ENCODE measurements at regions not wholly inside any gene's neighbourhood (a gene's known extent, or its start where the extent isn't known, plus 50 kb on each side); places are given as distances from the start of the nearest gene placed in this dataset.
"Not testable (repeated sequence)": the region's sequence is repeated elsewhere in the genome, so short reads cannot be mapped to it uniquely, and the experiment has no call there.

- H3K4me3 ChIP-seq (replicated peaks; ENCODE audit: low read depth, low read length): no peak overlapping the region
- TF ChIP-seq CTCF (IDR thresholded peaks at IDR 0.05; ENCODE audit: low read depth, low read length, missing control alignments): no peak
- DNase-seq (ENCODE audit: extremely low read depth, low read depth): no peak
Measured at GRCh38 chr3:20552605-20553275, 366.7 kb upstream of the SGO1 start.

GRCh38 chr3:20547361-20548269 is 361.6 kb upstream of the SGO1 start:
- not testable (repeated sequence) for H3K4me3 ChIP-seq (replicated peaks; ENCODE audit: low read depth, low read length); DNase-seq (ENCODE audit: extremely low read depth, low read depth)

- DNase-seq (ENCODE audit: extremely low read depth, low read depth): no peak
- no peak overlapping the region for H3K4me3 ChIP-seq (replicated peaks; ENCODE audit: low read depth, low read length)
- TF ChIP-seq CTCF (IDR thresholded peaks at IDR 0.05; ENCODE audit: low read depth, low read length, missing control alignments): no peak
Measured at GRCh38 chr3:20546636-20547035, 360.6 kb upstream of the SGO1 start.

GRCh38 chr3:20543535-20544226 is 357.7 kb upstream of the SGO1 start:
- no peak for TF ChIP-seq CTCF (IDR thresholded peaks at IDR 0.05; ENCODE audit: low read depth, low read length, missing control alignments)
- DNase-seq (ENCODE audit: extremely low read depth, low read depth): no peak
- H3K4me3 ChIP-seq (replicated peaks; ENCODE audit: low read depth, low read length): no peak overlapping the region

- no peak for DNase-seq (ENCODE audit: extremely low read depth, low read depth)
- TF ChIP-seq CTCF (IDR thresholded peaks at IDR 0.05; ENCODE audit: low read depth, low read length, missing control alignments): no peak
- no peak overlapping the region for H3K4me3 ChIP-seq (replicated peaks; ENCODE audit: low read depth, low read length)
Measured at GRCh38 chr3:20540066-20540465, 354.1 kb upstream of the SGO1 start.

- TF ChIP-seq CTCF (IDR thresholded peaks at IDR 0.05; ENCODE audit: low read depth, low read length, missing control alignments): no peak
- no peak overlapping the region for H3K4me3 ChIP-seq (replicated peaks; ENCODE audit: low read depth, low read length)
- DNase-seq (ENCODE audit: extremely low read depth, low read depth): no peak
Measured at GRCh38 chr3:20539666-20540065, 353.7 kb upstream of the SGO1 start.

- no peak for DNase-seq (ENCODE audit: extremely low read depth, low read depth)
- TF ChIP-seq CTCF (IDR thresholded peaks at IDR 0.05; ENCODE audit: low read depth, low read length, missing control alignments): no peak
- no peak overlapping the region for H3K4me3 ChIP-seq (replicated peaks; ENCODE audit: low read depth, low read length)
Measured at GRCh38 chr3:20537234-20537633, 351.2 kb upstream of the SGO1 start.

All from HFF-Myc (cell line).